ENCODE measurements at regions not wholly inside any gene's neighbourhood (a gene's known extent, or its start where the extent isn't known, plus 50 kb on each side); places are given as distances from the start of the nearest gene placed in this dataset.

- Histone ChIP-seq H3K9me3 (replicated peaks; ENCODE audit: control insufficient read depth, insufficient read depth, low read length) (no peaks in the 10 kb centered on the region), H4K20me1 (replicated peaks; ENCODE audit: control insufficient read depth, extremely low read depth, insufficient read depth, low read length) (no peaks in the 10 kb centered on the region), H3K27ac (ENCODE audit: insufficient read depth, low read depth, low read length) (no peak overlapping the region), H3K4me1 (ENCODE audit: control insufficient read depth, extremely low read depth, insufficient read depth, low read length) (no peaks in the 10 kb centered on the region), H3K9me1 (replicated peaks; ENCODE audit: control insufficient read depth, extremely low read depth, insufficient read depth, low read length) (no peaks in the 10 kb centered on the region), H3K4me3 (replicated peaks in 1 of 3; ENCODE audit: insufficient read depth in 1 of 3, low read depth in 1 of 3, low read length in 3 of 3) (no peak overlapping the region), H3K79me2 (ENCODE audit: control insufficient read depth, insufficient read depth, low read length) (no peaks in the 10 kb centered on the region), H2AFZ (ENCODE audit: low read depth, low read length) (no peak overlapping the region), H3K9ac (replicated peaks; ENCODE audit: extremely low read depth, insufficient read depth, low read length) (no peak overlapping the region), H3K4me2 (ENCODE audit: insufficient read depth, low read length) (no peak overlapping the region), H3K36me3 (ENCODE audit: control insufficient read depth in 2 of 2, extremely low read depth in 1 of 2, insufficient read depth in 2 of 2, low read length in 2 of 2) (no peaks in the 10 kb centered on the region), H3K27me3 (ENCODE audit: control insufficient read depth in 2 of 2, insufficient read depth in 2 of 2, low read length in 2 of 2) (peaks cover 1 to 4% of the 10 kb centered on the region in 2 experiments)
- dilution Hi-C loops (cut with MboI; ENCODE audit: extremely low pct_ligation_motif_present, low sequenced_read_pairs) (no loop called here), intact Hi-C loops (cut with micrococcal nuclease) (no loop called here)
- no peak for TF ChIP-seq JUN (IDR thresholded peaks at IDR 0.05; ENCODE audit: borderline replicate concordance, insufficient read depth, insufficient read length, low read depth)
- no peak for TF ChIP-seq POLR2AphosphoS5 (IDR thresholded peaks at IDR 0.05; ENCODE audit: insufficient read depth, low read depth, low read length)
- TF ChIP-seq POLR2A (IDR thresholded peaks at IDR 0.05; ENCODE audit: low read depth, low read length), result no peak
- TF ChIP-seq MYC (IDR thresholded peaks at IDR 0.05; ENCODE audit: low read depth, low read length), result no peak
- no peak for TF ChIP-seq FOS (IDR thresholded peaks at IDR 0.05; ENCODE audit: borderline replicate concordance, insufficient read depth, low read length)
- no peak for TF ChIP-seq GATA2 (IDR thresholded peaks at IDR 0.05; ENCODE audit: insufficient read depth, insufficient read length, low read depth, low read length)
- no peak for TF ChIP-seq CTCF (IDR thresholded peaks at IDR 0.05; ENCODE audit: extremely low read depth in 1 of 2, insufficient read depth in 1 of 2, low read depth in 1 of 2, low read length in 2 of 2)
- no peak for TF ChIP-seq EZH2 (IDR thresholded peaks at IDR 0.05; ENCODE audit: borderline replicate concordance, low read depth, low read length, severe bottlenecking)
- TF ChIP-seq, protein P1, sequence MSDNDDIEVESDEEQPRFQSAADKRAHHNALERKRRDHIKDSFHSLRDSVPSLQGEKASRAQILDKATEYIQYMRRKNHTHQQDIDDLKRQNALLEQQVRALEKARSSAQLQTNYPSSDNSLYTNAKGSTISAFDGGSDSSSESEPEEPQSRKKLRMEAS (IDR thresholded peaks at IDR 0.05; ENCODE audit: insufficient read depth, insufficient read length), result no peak
- BruUV-seq (replicated peaks), result no TSS peak
- DNase-seq (ENCODE audit: low read depth, low spot score) (no peak), FAIRE-seq (no peak)
- CTCF ChIA-PET, result interaction anchor here (1.1 kb wide), 2 partner anchors 8 to 19 kb away, joined by 3 to 6 read pairs; no protein-coding TSS in a partner anchor
- POLR2A ChIA-PET, result no interaction called here
Observed at GRCh38 chr20:50354721-50355589, 155.2 kb upstream of the PTPN1 start.

All from endothelial cell of umbilical vein (primary cell).